ENCODE measurements at regions not wholly inside any gene's neighbourhood (a gene's known extent, or its start where the extent isn't known, plus 50 kb on each side); places are given as distances from the start of the nearest gene placed in this dataset.
"Not testable (repeated sequence)": the region's sequence is repeated elsewhere in the genome, so short reads cannot be mapped to it uniquely, and the experiment has no call there.

- no peak for DNase-seq
Measured at GRCh38 chr14:46432516-46432915, 219.1 kb downstream of the RPL10L start.

- no peak for DNase-seq
Measured at GRCh38 chr14:46417066-46417465, 234.5 kb downstream of the RPL10L start.

- no peak for DNase-seq
Measured at GRCh38 chr14:46404865-46405811, 246.4 kb downstream of the RPL10L start.

- DNase-seq, result not testable (repeated sequence)
Measured at GRCh38 chr14:46402001-46402690, 249.4 kb downstream of the RPL10L start.

GRCh38 chr14:46401066-46401465 is 250.5 kb downstream of the RPL10L start:
- no peak for DNase-seq

GRCh38 chr14:46399049-46399448 is 252.5 kb downstream of the RPL10L start:
- no peak for DNase-seq

GRCh38 chr14:46384611-46385010 is 267.0 kb downstream of the RPL10L start:
- DNase-seq, result no peak

GRCh38 chr14:46381674-46382073 is 269.9 kb downstream of the RPL10L start:
- no peak for DNase-seq

- DNase-seq, result no peak
Measured at GRCh38 chr14:46378248-46378647, 273.3 kb downstream of the RPL10L start.

- no peak for DNase-seq
Measured at GRCh38 chr14:46377305-46377704, 274.3 kb downstream of the RPL10L start.

GRCh38 chr14:46369391-46369790 is 282.2 kb downstream of the RPL10L start:
- no peak for DNase-seq

GRCh38 chr14:46368275-46368674 is 283.3 kb downstream of the RPL10L start:
- DNase-seq, result no peak

- DNase-seq, result no peak
Measured at GRCh38 chr14:46352844-46353243, 298.7 kb downstream of the RPL10L start.

- DNase-seq, result peak; percentile 7
Measured at GRCh38 chr14:46344327-46344937, 307.1 kb downstream of the RPL10L start.

GRCh38 chr14:46325777-46326176 is 325.8 kb downstream of the RPL10L start:
- DNase-seq, result no peak

GRCh38 chr14:46325157-46325556 is 326.4 kb downstream of the RPL10L start:
- no peak for DNase-seq

GRCh38 chr14:46323404-46323762 is 328.2 kb downstream of the RPL10L start:
- no peak for DNase-seq

GRCh38 chr14:46322730-46323403 is 328.7 kb downstream of the RPL10L start:
- DNase-seq, result no peak

- DNase-seq, result no peak
Measured at GRCh38 chr14:46322076-46322475, 329.5 kb downstream of the RPL10L start.

- no peak for DNase-seq
Measured at GRCh38 chr14:46306267-46306666, 345.3 kb downstream of the RPL10L start.

GRCh38 chr14:46300765-46301164 is 350.8 kb downstream of the RPL10L start:
- DNase-seq, result no peak

GRCh38 chr14:46290706-46291105 is 360.9 kb downstream of the RPL10L start:
- DNase-seq, result no peak

- no peak for DNase-seq
Measured at GRCh38 chr14:46279776-46280175, 371.8 kb downstream of the RPL10L start.

Measured in fibroblast of upper back skin (primary cell).